ENCODE measurements at regions not wholly inside any gene's neighbourhood (a gene's known extent, or its start where the extent isn't known, plus 50 kb on each side); places are given as distances from the start of the nearest gene placed in this dataset.

GRCh38 chr13:78192716-78193115 is 274.1 kb upstream of the EDNRB start:
- Mint-ChIP-seq H3K27ac (no peak overlapping the region), H3K27me3 (no peaks in the 10 kb centered on the region), H3K4me1 (no peaks in the 10 kb centered on the region), H3K9me3 (ENCODE audit: insufficient read depth) (no peaks in the 10 kb centered on the region), H3K4me3 (no peak overlapping the region)
- DNase-seq: no peak
- Histone ChIP-seq H3K9me3 (ENCODE audit: control extremely low read depth in 1 of 3, control insufficient read depth in 2 of 3, insufficient read depth in 1 of 3, low read length in 2 of 3) (no peaks in the 10 kb centered on the region), H3K4me3 (ENCODE audit: control extremely low read depth in 1 of 5, extremely low read depth in 1 of 5, insufficient read depth in 1 of 5, low read depth in 2 of 5, low read length in 4 of 5) (no peak overlapping the region), H3K79me2 (ENCODE audit: control insufficient read depth, insufficient read depth, low read length) (no peaks in the 10 kb centered on the region), H3K36me3 (replicated peaks in 1 of 2; ENCODE audit: control extremely low read depth in 1 of 2, control insufficient read depth in 1 of 2, extremely low read depth in 1 of 2, insufficient read depth in 2 of 2, low read length in 1 of 2) (no peaks in the 10 kb centered on the region), H3K9ac (ENCODE audit: low read length) (no peak overlapping the region), H3K27ac (ENCODE audit: low read length in 2 of 2) (no peak overlapping the region), H3K4me1 (ENCODE audit: control insufficient read depth in 2 of 2, insufficient read depth in 2 of 2, low read length in 2 of 2) (no peaks in the 10 kb centered on the region), H3K4me2 (replicated peaks; ENCODE audit: low read depth, low read length, poor library complexity, severe bottlenecking) (no peak overlapping the region), H2AFZ (ENCODE audit: insufficient read depth, low read depth, low read length, poor library complexity, severe bottlenecking) (no peak overlapping the region), H3K27me3 (replicated peaks in 1 of 4; ENCODE audit: control extremely low read depth in 1 of 4, control insufficient read depth in 3 of 4, insufficient read depth in 4 of 4, low read length in 3 of 4) (no peaks in the 10 kb centered on the region), H4K20me1 (ENCODE audit: control insufficient read depth, insufficient read depth, low read length, poor library complexity, severe bottlenecking) (no peaks in the 10 kb centered on the region)
- ChIA-PET POLR2A (no interaction called here), CTCF (no interaction called here)
- TF ChIP-seq CTCF (IDR thresholded peaks at IDR 0.05): no peak
- TF ChIP-seq EZH2 (IDR thresholded peaks at IDR 0.05; ENCODE audit: borderline replicate concordance, insufficient read depth, low read depth, low read length, poor library complexity, severe bottlenecking): no peak
- no CpG with 5 or more reads among the region's 1 CpG for WGBS (ENCODE audit: insufficient coverage)
- intact Hi-C loops (cut with micrococcal nuclease): no loop called here
- ATAC-seq (ENCODE audit: low read depth): no peak

GRCh38 chr13:78190296-78190695 is 271.7 kb upstream of the EDNRB start:
- intact Hi-C loops (cut with micrococcal nuclease): no loop called here
- no peak for DNase-seq

More at GRCh38 chr13:78190296-78190695, 271.7 kb upstream of the EDNRB start:
- CTCF ChIA-PET: no interaction called here
- no peaks in the 10 kb centered on the region for H3K9me3 Mint-ChIP-seq (ENCODE audit: insufficient read depth)
- Histone ChIP-seq H3K9me3 (ENCODE audit: control extremely low read depth in 1 of 3, control insufficient read depth in 2 of 3, insufficient read depth in 1 of 3, low read length in 2 of 3) (no peaks in the 10 kb centered on the region), H3K9ac (ENCODE audit: low read length) (no peak overlapping the region), H3K79me2 (ENCODE audit: control insufficient read depth, insufficient read depth, low read length) (no peaks in the 10 kb centered on the region), H4K20me1 (ENCODE audit: control insufficient read depth, insufficient read depth, low read length, poor library complexity, severe bottlenecking) (no peaks in the 10 kb centered on the region), H3K4me2 (replicated peaks; ENCODE audit: low read depth, low read length, poor library complexity, severe bottlenecking) (no peak overlapping the region), H3K4me1 (ENCODE audit: control insufficient read depth in 2 of 2, insufficient read depth in 2 of 2, low read length in 2 of 2) (no peaks in the 10 kb centered on the region), H3K27ac (ENCODE audit: low read length in 2 of 2) (no peak overlapping the region), H3K4me3 (ENCODE audit: control extremely low read depth in 1 of 5, extremely low read depth in 1 of 5, insufficient read depth in 1 of 5, low read depth in 2 of 5, low read length in 4 of 5) (no peak overlapping the region), H3K27me3 (replicated peaks in 1 of 4; ENCODE audit: control extremely low read depth in 1 of 4, control insufficient read depth in 3 of 4, insufficient read depth in 4 of 4, low read length in 3 of 4) (no peaks in the 10 kb centered on the region), H2AFZ (ENCODE audit: insufficient read depth, low read depth, low read length, poor library complexity, severe bottlenecking) (no peak overlapping the region), H3K36me3 (replicated peaks in 1 of 2; ENCODE audit: control extremely low read depth in 1 of 2, control insufficient read depth in 1 of 2, extremely low read depth in 1 of 2, insufficient read depth in 2 of 2, low read length in 1 of 2) (no peaks in the 10 kb centered on the region)
- no CpG with 5 or more reads among the region's 2 CpGs for WGBS (ENCODE audit: insufficient coverage)
- H3K27me3 Mint-ChIP-seq: no peaks in the 10 kb centered on the region
- no peaks in the 10 kb centered on the region for H3K4me1 Mint-ChIP-seq
- no peak overlapping the region for H3K4me3 Mint-ChIP-seq
- no peak for TF ChIP-seq CTCF (IDR thresholded peaks at IDR 0.05)
- no peak for TF ChIP-seq EZH2 (IDR thresholded peaks at IDR 0.05; ENCODE audit: borderline replicate concordance, insufficient read depth, low read depth, low read length, poor library complexity, severe bottlenecking)
- no peak for ATAC-seq (ENCODE audit: low read depth)
- POLR2A ChIA-PET: no interaction called here
- no peak overlapping the region for H3K27ac Mint-ChIP-seq

Data from B cell (primary cell).